ENCODE measurements at regions not wholly inside any gene's neighbourhood (a gene's known extent, or its start where the extent isn't known, plus 50 kb on each side); places are given as distances from the start of the nearest gene placed in this dataset.

GRCh38 chr3:110077093-110077492, 739.7 kb upstream of the DPPA4 start:
- TF ChIP-seq CTCF (conservative IDR thresholded peaks at IDR 0.05; ENCODE audit: low read depth, low read length) = no peak
- no peak overlapping the region for H3K4me3 ChIP-seq (ENCODE audit: low read depth, low read length)
- DNase-seq (ENCODE audit: low read depth) = no peak

DNA sequence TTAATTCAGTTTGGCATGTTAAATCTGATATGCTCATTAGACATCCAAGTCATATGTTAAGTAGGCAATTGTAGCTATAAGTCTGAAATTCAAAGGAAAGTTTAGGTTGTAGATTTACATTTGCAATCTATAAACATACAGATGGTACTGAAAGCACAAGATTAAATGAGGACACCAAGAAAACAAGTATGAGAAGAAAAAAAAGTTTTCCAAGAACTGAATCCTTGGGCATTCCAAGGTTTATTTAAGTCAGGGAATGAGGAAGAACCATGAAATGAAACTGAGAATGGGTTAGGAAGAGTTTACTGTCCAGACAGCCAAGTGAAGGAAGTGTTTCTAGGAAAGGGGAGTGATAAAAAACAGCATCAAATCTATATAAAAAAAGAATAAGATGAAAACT, 756.1 kb upstream of the DPPA4 start:
- TF ChIP-seq CTCF (conservative IDR thresholded peaks at IDR 0.05; ENCODE audit: low read depth, low read length) = no peak
- H3K4me3 ChIP-seq (ENCODE audit: low read depth, low read length) = no peak overlapping the region
- no peak for DNase-seq (ENCODE audit: low read depth)

DNA sequence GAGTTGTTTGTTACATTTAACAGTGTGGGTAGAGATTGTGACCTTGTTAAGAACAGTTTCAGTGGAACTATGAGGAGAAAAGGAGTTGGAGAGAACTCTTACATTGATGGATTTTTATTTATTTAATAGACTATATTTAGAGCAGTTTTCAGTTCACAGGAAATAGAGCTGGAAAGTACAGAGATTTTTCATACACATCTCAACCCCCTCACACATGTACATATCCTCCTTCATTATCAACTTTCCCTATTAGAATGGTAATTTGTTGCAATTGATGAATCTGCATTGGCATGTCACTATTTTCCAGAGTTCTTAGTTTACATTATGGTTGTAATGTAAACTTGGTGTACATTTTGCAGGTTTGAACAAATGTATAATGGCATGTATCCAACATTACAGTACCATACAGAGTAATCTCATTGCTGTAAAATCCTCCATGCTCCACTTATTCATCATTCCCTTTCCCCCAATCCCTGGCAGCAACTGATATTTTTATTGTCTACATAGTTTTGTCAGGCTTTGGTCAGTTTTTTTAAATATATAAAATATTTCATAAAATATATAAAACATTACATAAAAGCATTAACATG, 756.6 kb upstream of the DPPA4 start:
- no peak overlapping the region for H3K4me3 ChIP-seq (ENCODE audit: low read depth, low read length)
- DNase-seq (ENCODE audit: low read depth) = no peak
- TF ChIP-seq CTCF (conservative IDR thresholded peaks at IDR 0.05; ENCODE audit: low read depth, low read length) = no peak

DNA sequence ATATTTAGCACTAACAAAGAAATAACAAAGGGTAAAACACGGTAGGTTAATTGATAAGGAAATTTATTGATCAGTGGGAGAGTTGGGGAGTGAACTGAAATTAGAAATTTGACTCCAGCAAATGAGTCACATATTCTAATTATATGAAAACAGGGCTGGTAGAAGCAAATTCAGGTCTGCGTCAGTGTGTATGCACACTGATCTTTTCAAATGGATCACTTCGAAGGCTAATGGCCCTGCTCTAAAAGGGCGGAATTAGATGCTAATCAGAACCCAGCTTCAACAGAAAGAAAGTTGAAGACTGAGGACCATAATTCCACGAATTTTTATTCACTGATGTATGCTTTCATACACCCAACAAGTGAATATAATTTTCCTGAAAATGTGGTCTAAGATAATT, 762.4 kb upstream of the DPPA4 start:
- H3K4me3 ChIP-seq (ENCODE audit: low read depth, low read length) = no peak overlapping the region
- no peak for DNase-seq (ENCODE audit: low read depth)
- no peak for TF ChIP-seq CTCF (conservative IDR thresholded peaks at IDR 0.05; ENCODE audit: low read depth, low read length)

GRCh38 chr3:110101361-110101760, 764.0 kb upstream of the DPPA4 start:
- H3K4me3 ChIP-seq (ENCODE audit: low read depth, low read length) = no peak overlapping the region
- no peak for TF ChIP-seq CTCF (conservative IDR thresholded peaks at IDR 0.05; ENCODE audit: low read depth, low read length)
- no peak for DNase-seq (ENCODE audit: low read depth)

- no peak overlapping the region for H3K4me3 ChIP-seq (ENCODE audit: low read depth, low read length)
- TF ChIP-seq CTCF (conservative IDR thresholded peaks at IDR 0.05; ENCODE audit: low read depth, low read length) = no peak
- no peak for DNase-seq (ENCODE audit: low read depth)
These were observed 769.5 kb upstream of the DPPA4 start for GRCh38 chr3:110106805-110107204.

DNA sequence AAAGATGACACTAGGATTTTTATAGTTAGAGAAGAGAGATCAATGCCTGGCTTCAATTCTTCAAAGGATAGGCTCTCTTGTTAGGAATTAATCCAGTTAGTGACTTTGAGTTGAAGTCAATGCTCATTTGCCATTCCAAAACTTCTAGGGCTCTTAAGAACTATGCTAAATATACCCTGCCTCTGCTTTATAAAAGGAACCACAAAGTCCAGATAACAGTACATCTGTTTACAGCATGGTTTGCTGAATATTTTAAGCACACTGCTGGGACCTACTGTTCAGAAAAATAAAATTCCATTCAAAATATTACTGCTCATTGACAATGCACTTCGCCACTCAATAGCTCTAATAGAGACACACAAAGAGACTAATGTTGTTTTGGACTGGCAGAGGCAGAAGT, 786.6 kb upstream of the DPPA4 start:
- TF ChIP-seq CTCF (conservative IDR thresholded peaks at IDR 0.05; ENCODE audit: low read depth, low read length) = no peak
- H3K4me3 ChIP-seq (ENCODE audit: low read depth, low read length) = no peak overlapping the region
- no peak for DNase-seq (ENCODE audit: low read depth)

Measured in epithelial cell of proximal tubule (primary cell).